GM18511 (cell line): ENCODE measurements at regions not wholly inside any gene's neighbourhood (a gene's known extent, or its start where the extent isn't known, plus 50 kb on each side); places are given as distances from the start of the nearest gene placed in this dataset.

Experiments used
- ATAC-seq: cut with Tn5 transposase; IDR thresholded peaks from one replicate; pipeline ENCODE4 v1.9.1; 2021; ENCODE audit warnings: mild to moderate bottlenecking, moderate library complexity; ENCODE audit not compliant: unreplicated experiment

- no peak for ATAC-seq
These were observed 853.8 kb upstream of the INTU start for GRCh38 chr4:126779001-126779400.

- ATAC-seq: no peak
These were observed 853.2 kb upstream of the INTU start for GRCh38 chr4:126779436-126780166.

- no peak for ATAC-seq
These were observed 849.6 kb upstream of the INTU start for GRCh38 chr4:126783191-126783590.

- no peak for ATAC-seq
These were observed 847.7 kb upstream of the INTU start for GRCh38 chr4:126784966-126785580.

- ATAC-seq: no peak
These were observed 842.1 kb upstream of the INTU start for GRCh38 chr4:126790633-126791032.

- ATAC-seq: no peak
These were observed 838.4 kb upstream of the INTU start for GRCh38 chr4:126794363-126794762.

GRCh38 chr4:126798214-126798613, 834.5 kb upstream of the INTU start:
- no peak for ATAC-seq

GRCh38 chr4:126799416-126799815, 833.3 kb upstream of the INTU start:
- ATAC-seq: no peak

GRCh38 chr4:126799971-126800574, 832.7 kb upstream of the INTU start:
- ATAC-seq: no peak

- no peak for ATAC-seq
These were observed 832.1 kb upstream of the INTU start for GRCh38 chr4:126800575-126801141.

- no peak for ATAC-seq
These were observed 825.6 kb upstream of the INTU start for GRCh38 chr4:126807132-126807531.

GRCh38 chr4:126812076-126812475, 820.7 kb upstream of the INTU start:
- no peak for ATAC-seq

- no peak for ATAC-seq
These were observed 812.1 kb upstream of the INTU start for GRCh38 chr4:126820631-126821030.

GRCh38 chr4:126821152-126821551, 811.6 kb upstream of the INTU start:
- ATAC-seq: no peak

GRCh38 chr4:126825083-126825482, 807.7 kb upstream of the INTU start:
- ATAC-seq: no peak

- no peak for ATAC-seq
These were observed 805.1 kb upstream of the INTU start for GRCh38 chr4:126827669-126828068.

- ATAC-seq: no peak
These were observed 797.9 kb upstream of the INTU start for GRCh38 chr4:126834854-126835253.

- no peak for ATAC-seq
These were observed 793.6 kb upstream of the INTU start for GRCh38 chr4:126838941-126839679.

GRCh38 chr4:126843492-126844067, 789.2 kb upstream of the INTU start:
- ATAC-seq: no peak

GRCh38 chr4:126850286-126850685, 782.5 kb upstream of the INTU start:
- ATAC-seq: peak; percentile 59

- ATAC-seq: no peak
These were observed 781.4 kb upstream of the INTU start for GRCh38 chr4:126851391-126851790.
